ENCODE measurements at regions not wholly inside any gene's neighbourhood (a gene's known extent, or its start where the extent isn't known, plus 50 kb on each side); places are given as distances from the start of the nearest gene placed in this dataset.

DNA sequence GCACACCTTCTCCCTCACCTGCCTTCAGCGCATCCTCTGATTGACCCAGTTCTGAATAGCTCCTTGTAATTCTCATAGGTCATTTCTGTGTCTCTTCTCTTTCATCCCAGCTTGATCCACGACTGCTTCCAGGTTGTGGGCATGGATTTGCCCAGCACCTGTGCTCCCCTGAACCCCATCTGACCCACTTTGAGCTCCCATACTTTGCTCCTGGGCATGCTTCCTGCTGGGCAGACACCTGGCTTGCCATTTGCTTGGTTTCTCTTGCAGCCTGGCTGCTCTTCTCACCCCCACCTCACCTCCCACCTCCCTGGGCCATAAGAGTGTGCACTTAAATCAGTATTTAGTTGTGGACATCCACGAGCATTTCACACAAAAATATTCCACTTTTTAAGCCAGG lies 635.5 kb downstream of the TBL1XR1 start:
- TF ChIP-seq CTCF (IDR thresholded peaks at IDR 0.05; ENCODE audit: insufficient read depth, low read length) (no peak), POLR2AphosphoS5 (IDR thresholded peaks at IDR 0.05; ENCODE audit: low read depth) (no peak), GABPA (IDR thresholded peaks at IDR 0.05; ENCODE audit: low read depth) (no peak)
- TF ChIP-seq, protein P1, sequence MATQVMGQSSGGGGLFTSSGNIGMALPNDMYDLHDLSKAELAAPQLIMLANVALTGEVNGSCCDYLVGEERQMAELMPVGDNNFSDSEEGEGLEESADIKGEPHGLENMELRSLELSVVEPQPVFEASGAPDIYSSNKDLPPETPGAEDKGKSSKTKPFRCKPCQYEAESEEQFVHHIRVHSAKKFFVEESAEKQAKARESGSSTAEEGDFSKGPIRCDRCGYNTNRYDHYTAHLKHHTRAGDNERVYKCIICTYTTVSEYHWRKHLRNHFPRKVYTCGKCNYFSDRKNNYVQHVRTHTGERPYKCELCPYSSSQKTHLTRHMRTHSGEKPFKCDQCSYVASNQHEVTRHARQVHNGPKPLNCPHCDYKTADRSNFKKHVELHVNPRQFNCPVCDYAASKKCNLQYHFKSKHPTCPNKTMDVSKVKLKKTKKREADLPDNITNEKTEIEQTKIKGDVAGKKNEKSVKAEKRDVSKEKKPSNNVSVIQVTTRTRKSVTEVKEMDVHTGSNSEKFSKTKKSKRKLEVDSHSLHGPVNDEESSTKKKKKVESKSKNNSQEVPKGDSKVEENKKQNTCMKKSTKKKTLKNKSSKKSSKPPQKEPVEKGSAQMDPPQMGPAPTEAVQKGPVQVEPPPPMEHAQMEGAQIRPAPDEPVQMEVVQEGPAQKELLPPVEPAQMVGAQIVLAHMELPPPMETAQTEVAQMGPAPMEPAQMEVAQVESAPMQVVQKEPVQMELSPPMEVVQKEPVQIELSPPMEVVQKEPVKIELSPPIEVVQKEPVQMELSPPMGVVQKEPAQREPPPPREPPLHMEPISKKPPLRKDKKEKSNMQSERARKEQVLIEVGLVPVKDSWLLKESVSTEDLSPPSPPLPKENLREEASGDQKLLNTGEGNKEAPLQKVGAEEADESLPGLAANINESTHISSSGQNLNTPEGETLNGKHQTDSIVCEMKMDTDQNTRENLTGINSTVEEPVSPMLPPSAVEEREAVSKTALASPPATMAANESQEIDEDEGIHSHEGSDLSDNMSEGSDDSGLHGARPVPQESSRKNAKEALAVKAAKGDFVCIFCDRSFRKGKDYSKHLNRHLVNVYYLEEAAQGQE (IDR thresholded peaks at IDR 0.05; ENCODE audit: insufficient replicate concordance, low read depth), result no peak
